ENCODE measurements at regions not wholly inside any gene's neighbourhood (a gene's known extent, or its start where the extent isn't known, plus 50 kb on each side); places are given as distances from the start of the nearest gene placed in this dataset.

DNA sequence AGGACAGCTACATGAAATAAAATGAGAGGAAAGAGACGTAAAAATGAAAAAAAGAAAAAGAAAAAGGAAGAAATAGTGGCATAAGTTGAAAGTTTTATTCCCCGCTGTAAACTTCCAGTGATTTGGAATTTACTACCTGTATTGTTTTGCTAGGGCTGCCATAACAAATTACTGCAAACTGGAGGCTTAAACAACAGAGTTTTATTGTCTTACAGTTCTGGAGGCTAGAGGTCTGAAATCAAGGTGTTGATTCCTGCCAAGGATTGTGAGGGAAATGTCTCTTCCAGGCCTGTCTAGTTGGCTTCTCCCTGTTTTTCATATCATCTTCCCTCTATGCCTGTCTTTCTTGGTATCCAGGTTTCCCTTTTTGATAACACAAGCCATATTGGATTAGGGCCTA is 119.4 kb upstream of the PACRGL start:
- H3K36me3 ChIP-seq (ENCODE audit: control insufficient read depth in 1 of 2, insufficient read depth in 2 of 2, low read length in 1 of 2) = no peaks in the 10 kb centered on the region
- intact Hi-C loops (cut with DNase I) = no loop called here
- 90 to 100% methylated on average over 2 of the region's 2 CpGs for WGBS, 2 donors
- no peak overlapping the region for H3K4me3 ChIP-seq (ENCODE audit: low read length in 2 of 2)
- no peak overlapping the region for H3K27ac ChIP-seq (ENCODE audit: low read depth in 1 of 2, low read length in 2 of 2)
- no peaks in the 10 kb centered on the region for H3K27me3 ChIP-seq (ENCODE audit: control insufficient read depth in 1 of 2, insufficient read depth in 2 of 2, low read length in 1 of 2)
- DNase-seq (no peak), ATAC-seq (ENCODE audit: low FRiP score) (no peak)
- H3K4me1 ChIP-seq (ENCODE audit: control insufficient read depth in 1 of 2, insufficient read depth in 2 of 2, low read length in 2 of 2) = peaks cover 0 to 1% of the 10 kb centered on the region in 2 donors
- no peaks in the 10 kb centered on the region for H3K9me3 ChIP-seq (ENCODE audit: control insufficient read depth, low read length)

- DNase-seq (no peak), ATAC-seq (ENCODE audit: low FRiP score) (no peak)
- no peaks in the 10 kb centered on the region for H3K27me3 ChIP-seq (ENCODE audit: control insufficient read depth in 1 of 2, insufficient read depth in 2 of 2, low read length in 1 of 2)
- 96% methylated on average over 1 of the region's 1 CpG for WGBS, 2 donors
- H3K36me3 ChIP-seq (ENCODE audit: control insufficient read depth in 1 of 2, insufficient read depth in 2 of 2, low read length in 1 of 2) = peaks cover 0 to 3% of the 10 kb centered on the region in 2 donors
- no peak overlapping the region for H3K4me3 ChIP-seq (ENCODE audit: low read length in 2 of 2)
- H3K9me3 ChIP-seq (ENCODE audit: control insufficient read depth, low read length) = no peaks in the 10 kb centered on the region
- peaks cover 0 to 2% of the 10 kb centered on the region in 2 donors for H3K4me1 ChIP-seq (ENCODE audit: control insufficient read depth in 1 of 2, insufficient read depth in 2 of 2, low read length in 2 of 2)
- H3K27ac ChIP-seq (ENCODE audit: low read depth in 1 of 2, low read length in 2 of 2) = no peak overlapping the region
- intact Hi-C loops (cut with DNase I) = no loop called here
Observed at GRCh38 chr4:20589436-20589835, 110.8 kb upstream of the PACRGL start.

GRCh38 chr4:20590849-20591248 is 109.4 kb upstream of the PACRGL start:
- Histone ChIP-seq H3K9me3 (ENCODE audit: control insufficient read depth, low read length) (no peaks in the 10 kb centered on the region), H3K4me3 (ENCODE audit: low read length in 2 of 2) (no peak overlapping the region), H3K36me3 (ENCODE audit: control insufficient read depth in 1 of 2, insufficient read depth in 2 of 2, low read length in 1 of 2) (peaks cover 0 to 3% of the 10 kb centered on the region in 2 donors), H3K27ac (ENCODE audit: low read depth in 1 of 2, low read length in 2 of 2) (no peak overlapping the region), H3K27me3 (ENCODE audit: control insufficient read depth in 1 of 2, insufficient read depth in 2 of 2, low read length in 1 of 2) (no peaks in the 10 kb centered on the region), H3K4me1 (ENCODE audit: control insufficient read depth in 1 of 2, insufficient read depth in 2 of 2, low read length in 2 of 2) (peaks cover 0 to 1% of the 10 kb centered on the region in 2 donors)
- 84 to 93% methylated on average over 2 of the region's 2 CpGs for WGBS, 2 donors
- DNase-seq (no peak), ATAC-seq (ENCODE audit: low FRiP score) (no peak)
- intact Hi-C loops (cut with DNase I) = no loop called here

DNA sequence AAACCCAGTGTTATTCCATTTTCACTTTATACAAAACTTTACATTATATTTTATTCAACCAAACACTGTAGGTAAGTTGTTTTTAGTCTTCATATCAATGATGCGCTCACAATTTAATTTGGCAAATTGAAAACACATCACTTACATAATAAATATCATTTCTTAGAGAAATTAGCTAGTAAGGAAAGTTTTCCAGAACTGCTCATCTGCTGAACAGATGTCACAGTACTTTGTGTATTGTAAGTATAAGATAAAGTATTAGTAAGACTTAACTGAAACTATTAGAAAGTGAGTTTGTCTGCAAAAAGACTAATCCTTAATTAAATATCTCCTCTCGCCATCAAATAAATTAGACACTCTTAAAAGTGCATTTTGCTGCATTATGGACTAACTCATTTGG is 108.7 kb upstream of the PACRGL start:
- no peaks in the 10 kb centered on the region for H3K27me3 ChIP-seq (ENCODE audit: control insufficient read depth in 1 of 2, insufficient read depth in 2 of 2, low read length in 1 of 2)
- H3K36me3 ChIP-seq (ENCODE audit: control insufficient read depth in 1 of 2, insufficient read depth in 2 of 2, low read length in 1 of 2) = peaks cover 0 to 3% of the 10 kb centered on the region in 2 donors
- ATAC-seq (ENCODE audit: low FRiP score) = no peak
- no peaks in the 10 kb centered on the region for H3K9me3 ChIP-seq (ENCODE audit: control insufficient read depth, low read length)
- 97% methylated on average over 2 of the region's 2 CpGs for WGBS, 2 donors
- H3K4me3 ChIP-seq (ENCODE audit: low read length in 2 of 2) = no peak overlapping the region
- intact Hi-C loops (cut with DNase I) = no loop called here
- DNase-seq = no peak
- no peak overlapping the region for H3K27ac ChIP-seq (ENCODE audit: low read depth in 1 of 2, low read length in 2 of 2)
- H3K4me1 ChIP-seq (ENCODE audit: control insufficient read depth in 1 of 2, insufficient read depth in 2 of 2, low read length in 2 of 2) = no peaks in the 10 kb centered on the region

GRCh38 chr4:20592013-20592412 is 108.2 kb upstream of the PACRGL start:
- H3K36me3 ChIP-seq (ENCODE audit: control insufficient read depth in 1 of 2, insufficient read depth in 2 of 2, low read length in 1 of 2) = peaks cover 0 to 3% of the 10 kb centered on the region in 2 donors
- no peak for ATAC-seq (ENCODE audit: low FRiP score)
- WGBS, 2 donors = 43 to 60% methylated on average over 3 of the region's 3 CpGs
- DNase-seq = no peak
- no peak overlapping the region for H3K4me3 ChIP-seq (ENCODE audit: low read length in 2 of 2)
- no peak overlapping the region for H3K27ac ChIP-seq (ENCODE audit: low read depth in 1 of 2, low read length in 2 of 2)
- H3K9me3 ChIP-seq (ENCODE audit: control insufficient read depth, low read length) = no peaks in the 10 kb centered on the region
- H3K27me3 ChIP-seq (ENCODE audit: control insufficient read depth in 1 of 2, insufficient read depth in 2 of 2, low read length in 1 of 2) = no peaks in the 10 kb centered on the region
- no peaks in the 10 kb centered on the region for H3K4me1 ChIP-seq (ENCODE audit: control insufficient read depth in 1 of 2, insufficient read depth in 2 of 2, low read length in 2 of 2)
- intact Hi-C loops (cut with DNase I) = no loop called here

DNA sequence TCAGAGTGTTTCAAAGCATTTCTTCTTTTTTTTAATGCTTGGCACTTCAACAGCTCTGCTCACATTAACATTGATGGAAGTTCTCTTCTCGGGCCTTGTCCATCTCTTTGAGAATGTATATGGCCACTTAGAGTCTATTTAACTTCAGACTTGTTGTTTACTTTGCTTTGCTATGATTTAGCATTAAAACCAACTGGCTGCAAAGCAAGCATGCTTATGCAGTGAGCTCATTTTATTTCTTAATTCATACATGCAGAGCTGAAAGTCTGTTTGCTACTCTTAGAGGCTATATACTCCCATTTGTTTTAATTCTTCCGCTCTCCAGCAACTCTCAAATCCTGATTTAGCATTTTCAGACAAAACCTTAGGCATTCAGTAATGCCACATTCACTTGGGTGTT is 107.6 kb upstream of the PACRGL start:
- Histone ChIP-seq H3K27ac (ENCODE audit: low read depth in 1 of 2, low read length in 2 of 2) (no peak overlapping the region), H3K27me3 (ENCODE audit: control insufficient read depth in 1 of 2, insufficient read depth in 2 of 2, low read length in 1 of 2) (no peaks in the 10 kb centered on the region), H3K9me3 (ENCODE audit: control insufficient read depth, low read length) (no peaks in the 10 kb centered on the region), H3K4me1 (ENCODE audit: control insufficient read depth in 1 of 2, insufficient read depth in 2 of 2, low read length in 2 of 2) (no peaks in the 10 kb centered on the region), H3K4me3 (ENCODE audit: low read length in 2 of 2) (no peak overlapping the region), H3K36me3 (ENCODE audit: control insufficient read depth in 1 of 2, insufficient read depth in 2 of 2, low read length in 1 of 2) (peaks cover 0 to 3% of the 10 kb centered on the region in 2 donors)
- no peak for ATAC-seq (ENCODE audit: low FRiP score)
- intact Hi-C loops (cut with DNase I) = no loop called here
- 46 to 58% methylated on average over 2 of the region's 2 CpGs for WGBS, 2 donors
- DNase-seq = no peak

DNA sequence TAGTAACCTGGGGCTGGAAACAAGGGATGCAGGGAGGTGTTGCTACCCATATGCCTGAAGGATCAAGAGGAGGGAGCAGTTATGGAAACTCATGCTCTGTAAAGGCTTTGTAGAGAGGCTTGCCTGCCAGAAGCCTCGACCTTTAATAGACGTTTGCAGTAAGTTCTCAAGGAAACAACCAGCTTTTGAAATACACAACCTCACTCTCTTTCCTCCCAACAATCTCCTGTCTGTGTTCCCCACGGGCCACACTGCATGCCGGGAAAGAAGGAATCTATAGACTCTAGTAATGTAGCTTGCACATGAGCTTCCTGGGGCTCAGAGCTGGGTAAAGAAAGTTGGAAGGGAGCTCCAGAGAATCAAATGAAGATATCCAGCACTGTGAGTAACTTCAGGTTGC is 101.6 kb upstream of the PACRGL start:
- WGBS, 2 donors = 87 to 91% methylated on average over 4 of the region's 4 CpGs
- H3K27ac ChIP-seq (ENCODE audit: low read depth in 1 of 2, low read length in 2 of 2) = no peak overlapping the region
- H3K9me3 ChIP-seq (ENCODE audit: control insufficient read depth, low read length) = no peaks in the 10 kb centered on the region
- intact Hi-C loops (cut with DNase I) = no loop called here
- H3K27me3 ChIP-seq (ENCODE audit: control insufficient read depth in 1 of 2, insufficient read depth in 2 of 2, low read length in 1 of 2) = no peaks in the 10 kb centered on the region
- H3K4me1 ChIP-seq (ENCODE audit: control insufficient read depth in 1 of 2, insufficient read depth in 2 of 2, low read length in 2 of 2) = no peaks in the 10 kb centered on the region
- DNase-seq = no peak
- no peak for ATAC-seq (ENCODE audit: low FRiP score)
- peaks cover 0 to 7% of the 10 kb centered on the region in 2 donors for H3K36me3 ChIP-seq (ENCODE audit: control insufficient read depth in 1 of 2, insufficient read depth in 2 of 2, low read length in 1 of 2)
- no peak overlapping the region for H3K4me3 ChIP-seq (ENCODE audit: low read length in 2 of 2)

DNA sequence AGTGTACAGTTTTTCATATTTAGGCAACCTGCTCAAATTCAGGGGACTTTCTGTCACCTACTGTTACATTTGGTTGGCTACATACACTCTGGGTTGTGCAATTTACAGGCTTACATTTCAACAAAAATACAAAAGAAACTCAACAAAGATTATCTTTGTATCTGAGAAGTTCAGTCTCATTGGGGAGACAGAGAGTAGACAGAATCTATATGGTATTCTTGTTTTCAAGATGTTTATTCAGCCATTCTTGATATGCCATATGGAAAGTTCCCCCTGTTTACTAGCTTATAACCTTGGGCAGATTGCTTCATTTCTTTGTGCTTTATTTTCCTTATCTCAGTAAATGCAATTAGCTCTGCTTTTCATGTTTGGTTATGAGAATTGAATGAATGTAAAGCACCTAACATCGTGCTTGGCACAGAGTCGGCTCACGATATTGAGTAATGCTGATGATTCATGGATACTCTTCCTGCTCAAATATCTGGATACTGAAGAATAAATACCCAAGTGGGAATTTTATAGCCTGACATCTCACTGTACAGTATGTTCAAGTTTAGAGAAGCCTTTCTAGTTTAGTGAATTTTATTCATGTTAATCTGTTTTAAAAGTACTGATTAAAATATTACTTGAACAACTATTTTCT is 96.5 kb upstream of the PACRGL start:
- no peak overlapping the region for H3K27ac ChIP-seq (ENCODE audit: low read depth in 1 of 2, low read length in 2 of 2)
- H3K4me1 ChIP-seq (ENCODE audit: control insufficient read depth in 1 of 2, insufficient read depth in 2 of 2, low read length in 2 of 2) = no peaks in the 10 kb centered on the region
- no peak overlapping the region for H3K4me3 ChIP-seq (ENCODE audit: low read length in 2 of 2)
- intact Hi-C loops (cut with DNase I) = no loop called here
- H3K9me3 ChIP-seq (ENCODE audit: control insufficient read depth, low read length) = no peaks in the 10 kb centered on the region
- ATAC-seq (ENCODE audit: low FRiP score) (no peak), DNase-seq (no peak)
- no peaks in the 10 kb centered on the region for H3K27me3 ChIP-seq (ENCODE audit: control insufficient read depth in 1 of 2, insufficient read depth in 2 of 2, low read length in 1 of 2)
- WGBS, 2 donors = 81 to 82% methylated on average over 3 of the region's 3 CpGs
- peaks cover 0 to 1% of the 10 kb centered on the region in 2 donors for H3K36me3 ChIP-seq (ENCODE audit: control insufficient read depth in 1 of 2, insufficient read depth in 2 of 2, low read length in 1 of 2)

DNA sequence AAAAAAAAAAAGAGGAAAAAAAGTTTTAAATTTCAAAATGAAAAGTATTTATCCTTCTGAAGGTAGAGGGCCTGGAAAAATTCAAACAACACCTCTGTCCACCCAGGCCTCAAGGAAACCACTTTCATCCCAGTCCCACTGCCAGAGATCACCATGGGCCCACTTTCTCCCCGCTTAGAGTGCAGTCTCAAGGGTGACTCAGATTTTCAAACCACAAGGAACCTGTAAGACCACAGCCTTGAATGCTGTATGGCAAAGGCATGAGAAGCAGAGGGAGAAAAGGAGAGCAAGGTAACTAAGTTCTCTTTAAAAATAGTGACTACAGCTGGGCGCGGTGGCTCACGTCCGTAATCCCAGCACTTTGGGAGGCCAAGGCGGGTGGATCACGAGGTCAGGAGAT is 87.9 kb upstream of the PACRGL start:
- Histone ChIP-seq H3K9me3 (ENCODE audit: control insufficient read depth, low read length) (no peaks in the 10 kb centered on the region), H3K27me3 (ENCODE audit: control insufficient read depth in 1 of 2, insufficient read depth in 2 of 2, low read length in 1 of 2) (no peaks in the 10 kb centered on the region), H3K27ac (ENCODE audit: low read depth in 1 of 2, low read length in 2 of 2) (no peak overlapping the region), H3K4me1 (ENCODE audit: control insufficient read depth in 1 of 2, insufficient read depth in 2 of 2, low read length in 2 of 2) (no peaks in the 10 kb centered on the region), H3K36me3 (ENCODE audit: control insufficient read depth in 1 of 2, insufficient read depth in 2 of 2, low read length in 1 of 2) (no peaks in the 10 kb centered on the region), H3K4me3 (ENCODE audit: low read length in 2 of 2) (no peak overlapping the region)
- intact Hi-C loops (cut with DNase I) = no loop called here
- ATAC-seq (ENCODE audit: low FRiP score) = no peak
- DNase-seq = no peak
- WGBS, 2 donors = 93 to 98% methylated on average over 7 of the region's 7 CpGs
